HT-29 (cell line): ENCODE measurements at regions not wholly inside any gene's neighbourhood (a gene's known extent, or its start where the extent isn't known, plus 50 kb on each side); places are given as distances from the start of the nearest gene placed in this dataset.
"Not testable (repeated sequence)": the region's sequence is repeated elsewhere in the genome, so short reads cannot be mapped to it uniquely, and the experiment has no call there.

Source experiments
- DNase-seq: peaks from one replicate; pipeline ENCODE4 v3.0.0-alpha.2; 2015; ENCODE audit warnings: low spot score

GRCh38 chr4:53959343-53960120, 104.9 kb downstream of the CHIC2 start:
- DNase-seq, result no peak

- DNase-seq, result no peak
These were observed 108.0 kb downstream of the CHIC2 start for GRCh38 chr4:53956454-53956853.

- no peak for DNase-seq
These were observed 108.4 kb downstream of the CHIC2 start for GRCh38 chr4:53956053-53956452.

- DNase-seq, result no peak
These were observed 113.0 kb downstream of the CHIC2 start for GRCh38 chr4:53951414-53951813.

GRCh38 chr4:53943345-53944085, 120.9 kb downstream of the CHIC2 start:
- DNase-seq, result peak; percentile 87

- no peak for DNase-seq
These were observed 121.7 kb downstream of the CHIC2 start for GRCh38 chr4:53942712-53943111.

- no peak for DNase-seq
These were observed 123.1 kb downstream of the CHIC2 start for GRCh38 chr4:53941331-53941730.

- DNase-seq, result not testable (repeated sequence)
These were observed 124.5 kb downstream of the CHIC2 start for GRCh38 chr4:53939892-53940291.

- no peak for DNase-seq
These were observed 126.5 kb downstream of the CHIC2 start for GRCh38 chr4:53937918-53938317.

GRCh38 chr4:53937327-53937726, 127.1 kb downstream of the CHIC2 start:
- DNase-seq, result no peak

- DNase-seq, result no peak
These were observed 128.6 kb downstream of the CHIC2 start for GRCh38 chr4:53935780-53936179.

- no peak for DNase-seq
These were observed 131.4 kb downstream of the CHIC2 start for GRCh38 chr4:53932796-53933610.

- no peak for DNase-seq
These were observed 132.9 kb downstream of the CHIC2 start for GRCh38 chr4:53931461-53931961.

- DNase-seq, result peak; percentile 86
These were observed 134.2 kb downstream of the CHIC2 start for GRCh38 chr4:53929955-53930798.

GRCh38 chr4:53929311-53929710, 135.1 kb downstream of the CHIC2 start:
- no peak for DNase-seq

- DNase-seq, result no peak
These were observed 135.6 kb downstream of the CHIC2 start for GRCh38 chr4:53928825-53929224.

GRCh38 chr4:53925050-53925605, 139.3 kb downstream of the CHIC2 start:
- no peak for DNase-seq

GRCh38 chr4:53924333-53925049, 139.9 kb downstream of the CHIC2 start:
- no peak for DNase-seq

GRCh38 chr4:53923921-53924320, 140.5 kb downstream of the CHIC2 start:
- DNase-seq, result no peak

GRCh38 chr4:53921856-53922255, 142.5 kb downstream of the CHIC2 start:
- no peak for DNase-seq
